NCI-H2171 (cell line): ENCODE measurements at regions not wholly inside any gene's neighbourhood (a gene's known extent, or its start where the extent isn't known, plus 50 kb on each side); places are given as distances from the start of the nearest gene placed in this dataset.

ENCODE experiments used
- DNase-seq: peaks from one replicate; lab custom pipeline; 2025; lab: John Stamatoyannopoulos, UW

GRCh38 chr11:82373781-82374542 is 359.7 kb downstream of the FAM181B start:
- no peak for DNase-seq

DNA sequence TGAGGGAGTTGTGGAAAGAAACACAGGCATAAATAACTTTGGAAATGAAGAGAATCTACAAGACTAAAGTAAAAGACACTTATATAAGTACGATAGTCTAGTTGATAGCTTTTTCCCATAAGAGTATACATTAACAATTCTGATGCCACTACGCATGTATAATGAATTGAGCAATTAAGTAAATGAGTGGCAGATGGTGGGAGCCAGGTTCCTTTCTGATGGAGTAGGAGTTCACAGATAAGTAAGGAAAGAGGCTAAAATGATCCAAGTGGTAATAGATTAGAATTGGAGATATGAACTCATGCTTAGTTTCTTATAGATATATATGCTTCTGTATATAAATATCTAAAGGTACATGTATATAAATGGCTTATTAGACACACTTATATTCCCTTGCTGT is 368.3 kb downstream of the FAM181B start:
- DNase-seq, result no peak

DNA sequence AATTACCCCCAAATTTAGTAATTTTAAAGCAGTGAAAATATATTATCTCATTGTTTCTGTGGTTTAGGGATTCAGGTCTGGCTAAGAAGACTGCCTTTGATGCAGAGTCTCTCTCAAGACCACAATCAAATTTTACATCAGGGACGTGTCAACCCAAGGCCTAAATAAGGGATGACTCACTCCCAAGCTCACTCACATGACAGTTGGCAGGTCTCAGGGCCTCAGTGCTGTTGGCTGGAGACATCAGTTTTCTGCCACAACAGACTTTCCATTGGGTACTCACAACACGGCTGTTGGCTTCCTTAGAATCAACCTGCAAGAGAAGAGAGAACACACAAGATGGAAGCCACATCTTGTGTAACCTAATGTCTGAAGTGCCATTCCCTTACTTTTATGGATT is 377.3 kb downstream of the FAM181B start:
- no peak for DNase-seq

GRCh38 chr11:82355313-82355823 is 378.3 kb downstream of the FAM181B start:
- no peak for DNase-seq

DNA sequence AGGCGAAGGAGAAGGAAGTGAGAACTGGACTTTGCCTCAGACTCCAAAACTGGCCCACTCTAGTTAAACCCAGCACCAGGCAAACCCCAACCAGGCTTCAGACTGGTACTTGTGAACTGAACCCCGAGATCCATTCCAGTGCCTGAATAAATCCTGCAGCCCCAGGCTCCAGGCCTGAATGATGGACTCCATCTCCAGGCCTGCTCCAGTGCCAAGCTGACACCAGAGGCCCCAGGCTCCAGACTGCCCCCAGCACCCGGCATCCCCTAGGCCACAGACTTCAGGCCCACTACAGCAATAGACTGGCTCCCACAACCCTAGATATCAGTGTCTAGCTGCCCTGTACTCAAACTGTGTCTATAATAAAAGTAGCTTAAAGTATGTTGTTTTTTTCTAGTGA is 406.8 kb downstream of the FAM181B start:
- DNase-seq, result no peak

GRCh38 chr11:82321206-82321605 is 412.5 kb downstream of the FAM181B start:
- no peak for DNase-seq

GRCh38 chr11:82315093-82315492 is 418.6 kb downstream of the FAM181B start:
- DNase-seq, result no peak

GRCh38 chr11:82308979-82309378 is 424.7 kb downstream of the FAM181B start:
- DNase-seq, result no peak

GRCh38 chr11:82305123-82305522 is 428.5 kb downstream of the FAM181B start:
- DNase-seq, result no peak

DNA sequence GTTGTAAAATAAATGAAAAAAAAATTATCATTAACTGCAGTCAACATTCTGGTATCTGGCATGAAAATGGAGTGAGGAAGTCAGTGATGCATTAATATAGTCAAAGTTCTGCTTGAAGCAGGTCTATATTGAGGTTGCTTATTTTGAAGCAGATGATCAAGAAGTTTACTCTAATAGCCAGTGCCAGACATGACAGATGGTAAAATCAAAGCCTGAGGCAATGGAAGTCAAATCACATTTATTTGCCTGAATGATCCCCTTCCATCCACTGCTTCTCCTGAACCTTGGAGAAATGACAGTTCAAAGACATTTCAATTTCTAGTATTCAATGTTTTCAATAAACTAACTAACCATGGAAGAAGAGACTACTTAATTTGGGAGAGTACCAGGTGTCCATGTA is 430.0 kb downstream of the FAM181B start:
- DNase-seq, result no peak

- DNase-seq, result no peak
Observed at GRCh38 chr11:82288471-82288870, 445.2 kb downstream of the FAM181B start.

DNA sequence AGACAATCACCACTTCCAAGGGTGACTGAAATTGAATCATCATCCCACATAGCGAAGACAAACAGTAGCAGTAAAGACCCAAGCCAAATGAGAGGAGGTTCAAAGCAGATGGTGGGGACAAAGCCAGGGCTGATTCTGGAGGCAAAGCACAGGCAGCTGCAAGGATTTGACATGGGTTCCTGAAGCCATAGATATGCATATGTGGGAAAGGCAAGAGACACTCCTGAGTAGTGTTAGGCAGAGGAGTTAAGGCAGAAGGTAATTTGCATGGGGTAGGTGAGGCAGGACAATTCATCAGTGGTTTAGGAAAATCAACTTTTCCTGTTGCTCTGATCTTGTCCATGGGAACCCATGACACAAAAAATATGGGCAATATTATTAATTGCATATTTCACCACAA is 462.8 kb downstream of the FAM181B start:
- DNase-seq, result no peak

- DNase-seq, result no peak
Observed at GRCh38 chr11:82268627-82269026, 465.0 kb downstream of the FAM181B start.

- DNase-seq, result no peak
Observed at GRCh38 chr11:82267186-82267585, 466.5 kb downstream of the FAM181B start.

DNA sequence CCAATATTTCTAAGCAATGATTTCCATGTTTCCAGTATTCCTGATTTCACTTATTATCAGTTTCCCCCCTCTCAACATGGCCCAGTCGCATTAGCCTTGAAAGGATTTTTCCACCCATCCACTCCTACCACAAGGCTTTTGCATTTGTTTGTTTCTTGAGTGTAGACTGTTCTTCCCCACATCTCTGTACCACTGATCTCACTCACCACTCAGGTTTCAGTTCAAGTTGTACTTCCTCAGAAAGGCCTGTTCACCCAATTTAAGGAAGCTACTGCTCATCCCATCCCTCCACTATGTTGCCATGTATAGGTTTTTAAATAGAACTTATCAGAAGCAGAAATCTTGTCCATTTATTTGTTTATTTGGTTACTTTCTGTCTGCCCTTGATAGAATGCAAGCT is 472.3 kb downstream of the FAM181B start:
- no peak for DNase-seq

DNA sequence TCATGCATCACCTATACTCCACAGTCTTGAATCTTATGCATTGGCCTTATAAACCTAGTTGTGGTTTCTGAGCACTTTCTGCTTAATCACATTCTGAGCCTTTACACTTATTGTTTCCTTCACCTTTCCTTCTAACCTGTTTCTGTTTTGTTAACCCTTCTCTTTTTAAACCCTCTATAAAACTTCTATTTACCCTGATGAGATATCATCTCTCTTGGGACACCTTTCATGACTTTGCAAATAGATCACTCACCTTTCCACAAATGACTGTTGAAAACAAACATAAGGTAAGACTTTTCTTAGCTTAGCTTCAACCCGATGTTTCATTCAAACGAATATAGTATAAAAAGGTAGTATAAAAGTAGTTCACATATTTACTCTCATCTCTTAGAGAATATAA is 483.6 kb downstream of the FAM181B start:
- DNase-seq, result no peak

DNA sequence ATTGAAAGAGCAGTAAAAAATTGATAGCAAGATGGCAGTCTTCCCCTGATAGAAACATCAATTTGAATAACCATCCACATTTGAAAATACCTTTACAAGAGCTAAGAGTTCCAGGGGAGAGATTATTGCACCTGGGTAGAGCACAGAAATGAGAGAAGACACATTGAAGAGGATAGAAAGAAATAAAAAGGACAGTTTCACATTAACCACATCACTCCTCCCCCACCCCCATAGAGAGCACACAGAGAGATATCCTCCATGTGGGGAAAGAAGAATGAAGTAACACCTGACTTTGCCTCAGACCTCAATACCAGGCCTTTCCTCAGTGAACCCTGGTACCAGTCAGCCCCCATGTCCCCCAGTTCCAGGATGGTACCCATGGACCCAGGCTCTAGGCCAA is 486.7 kb downstream of the FAM181B start:
- no peak for DNase-seq

GRCh38 chr11:82239498-82239897 is 494.2 kb downstream of the FAM181B start:
- DNase-seq, result no peak

- no peak for DNase-seq
Observed at GRCh38 chr11:82234256-82234655, 499.4 kb downstream of the FAM181B start.

- no peak for DNase-seq
Observed at GRCh38 chr11:82233201-82233600, 500.5 kb downstream of the FAM181B start.

DNA sequence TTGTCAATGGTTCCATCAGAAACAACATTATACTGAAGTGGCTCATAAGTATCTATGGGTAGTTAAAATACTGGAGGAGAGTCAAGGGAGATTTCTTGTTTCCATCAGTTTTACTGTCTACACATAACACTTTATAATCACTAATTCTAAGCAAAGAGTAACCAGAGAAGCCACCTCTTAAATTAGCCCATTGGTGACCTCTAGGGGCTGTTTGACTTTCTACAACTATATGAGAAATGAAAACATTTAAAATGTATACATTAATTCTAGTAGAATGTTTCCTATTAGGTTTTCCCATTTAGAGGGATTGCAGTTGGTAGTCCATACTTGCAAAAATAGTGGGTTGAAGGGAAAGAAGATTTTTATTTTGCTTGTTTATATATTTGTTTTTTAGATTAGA is 504.3 kb downstream of the FAM181B start:
- DNase-seq, result no peak

- no peak for DNase-seq
Observed at GRCh38 chr11:82225930-82226329, 507.7 kb downstream of the FAM181B start.

GRCh38 chr11:82225502-82225901 is 508.2 kb downstream of the FAM181B start:
- DNase-seq, result no peak

GRCh38 chr11:82216927-82217570 is 516.6 kb downstream of the FAM181B start:
- DNase-seq, result no peak
